Spleen (tissue), 11 donors: ENCODE measurements at regions not wholly inside any gene's neighbourhood (a gene's known extent, or its start where the extent isn't known, plus 50 kb on each side); places are given as distances from the start of the nearest gene placed in this dataset.

ENCODE experiments used
- DNase-seq: peaks from one replicate; pipeline ENCODE4 v3.0.0-alpha.2; 2020
- H3K27ac ChIP-seq, 8 donors: fragments of 200-600 bp; sonication (generic) in 7 of 8; 1 replicate in 4 of 8; 2 replicates in 4 of 8; pipeline versions ENCODE4 v1.5.0 to v1.8.0; 2016 to 2021; ENCODE audit warnings: inconsistent platforms in 4 of 8, mild to moderate bottlenecking in 4 of 8, moderate library complexity in 1 of 8
- H3K27me3 ChIP-seq, 7 donors: fragments of 200-600 bp; sonication (generic) in 6 of 7; replicated peaks in 1 of 7; 1 replicate in 4 of 7; 2 replicates in 3 of 7; pipeline versions ENCODE4 v1.5.0 to v1.8.0; 2016 to 2021; ENCODE audit warnings: inconsistent platforms in 3 of 7, mild to moderate bottlenecking in 1 of 7
- H3K36me3 ChIP-seq, 6 donors: fragments of 200-600 bp; sonication (generic) in 5 of 6; 1 replicate in 4 of 6; 2 replicates in 2 of 6; pipeline versions ENCODE4 v1.5.0 to v1.8.0; 2016 to 2021; ENCODE audit warnings: inconsistent platforms in 2 of 6
- H3K4me1 ChIP-seq, 6 donors: fragments of 200-600 bp; sonication (generic) in 5 of 6; 1 replicate in 3 of 6; 2 replicates in 3 of 6; pipeline versions ENCODE4 v1.5.0 to v1.8.0; 2016 to 2021; ENCODE audit warnings: inconsistent platforms in 3 of 6
- H3K4me3 ChIP-seq, 8 donors: fragments of 200-600 bp; sonication (generic) in 7 of 8; 1 replicate in 4 of 8; 2 replicates in 4 of 8; pipeline versions ENCODE4 v1.5.0 to v1.8.0; 2016 to 2021; ENCODE audit warnings: inconsistent platforms in 4 of 8, mild to moderate bottlenecking in 4 of 8, moderate library complexity in 2 of 8
- H3K9me3 ChIP-seq, 8 donors: fragments of 200-600 bp; sonication (generic) in 7 of 8; 1 replicate in 4 of 8; 2 replicates in 4 of 8; pipeline versions ENCODE4 v1.5.0 to v1.8.0; 2016 to 2021; ENCODE audit warnings: inconsistent platforms in 4 of 8
- POLR2A ChIP-seq, 3 donors: fragments of 450-650 bp; IDR thresholded peaks; one replicate each; pipeline ENCODE4 v1.5.1; 2017; ENCODE audit warnings: antibody characterized with exemption in 3 of 3, mild to moderate bottlenecking in 1 of 3
- POLR2AphosphoS5 ChIP-seq, 3 donors: sonication (generic); formaldehyde crosslinking; IDR thresholded peaks; one replicate each; pipeline ENCODE4 v1.5.1; 2017; ENCODE audit warnings: antibody characterized with exemption in 3 of 3
- WGBS, 5 donors: extraction: QIAGEN DNeasy Blood & Tissue Kit in 3 of 5; methylation state at CpG; one replicate each; pipeline versions ENCODE4 v1.1.5 to v1.1.7; 2013 to 2018; 5-methylcytosine and 5-hydroxymethylcytosine counted together
- intact Hi-C: fragments of 100-400 bp; cut with DNase I; formaldehyde crosslinking; loops from one replicate; pipeline ENCODE4 v1.15.0; 2023; ENCODE audit warnings: low total_unique reads
- TF ChIP-seq, protein P1 (sequence below), 11 experiments: fragments of 200-600 bp in 7 of 11; fragments of 450-650 bp in 4 of 11; sonication (generic) in 4 of 11; IDR thresholded peaks in 8 of 11; conservative IDR thresholded peaks in 3 of 11; 1 replicate in 7 of 11; 2 replicates in 4 of 11; pipeline versions ENCODE4 v1.4.0 to v1.8.0; 2016 to 2021; ENCODE audit warnings: antibody characterized with exemption in 11 of 11, inconsistent platforms in 4 of 11, mild to moderate bottlenecking in 1 of 11
- donor health status: healthy with polysubstance abuse.
- donor health status: DM: no; HTN: no; CAD: no; lungs with moderate emphysema.
- donor health status: DM: no; HTN: no; CAD: no.
- donor health status: Bipolar disorder and iron deficiency.
- donor health status: healthy.
- donor health status: DM: no; HTN: no; CAD: no.
- donor health status: DM: yes; HTN: yes; CAD: no.

DNA sequence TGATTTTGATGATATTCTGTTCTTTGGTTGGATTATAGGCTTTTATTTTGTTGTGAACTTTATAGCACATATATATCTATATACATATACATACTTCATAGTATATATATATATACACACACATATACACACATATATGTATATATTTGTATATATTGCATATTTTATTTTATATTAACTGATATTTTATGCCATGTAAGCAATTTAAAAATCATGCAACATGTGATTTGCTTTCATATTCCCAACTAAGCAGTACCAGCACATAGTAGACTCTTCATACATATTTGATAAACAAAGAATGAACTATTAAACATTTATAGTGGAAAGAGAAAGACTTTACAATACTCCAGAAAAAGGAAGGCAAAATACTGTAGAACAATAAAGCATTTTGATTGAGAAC lies 679.2 kb downstream of the TENT5A start:
- H3K36me3 ChIP-seq: no peaks in the 10 kb centered on the region
- no peaks in the 10 kb centered on the region for H3K9me3 ChIP-seq
- no peak for DNase-seq
- TF ChIP-seq POLR2A (IDR thresholded peaks at IDR 0.05) (no peak), POLR2AphosphoS5 (IDR thresholded peaks at IDR 0.05) (no peak)
- TF ChIP-seq, protein P1, sequence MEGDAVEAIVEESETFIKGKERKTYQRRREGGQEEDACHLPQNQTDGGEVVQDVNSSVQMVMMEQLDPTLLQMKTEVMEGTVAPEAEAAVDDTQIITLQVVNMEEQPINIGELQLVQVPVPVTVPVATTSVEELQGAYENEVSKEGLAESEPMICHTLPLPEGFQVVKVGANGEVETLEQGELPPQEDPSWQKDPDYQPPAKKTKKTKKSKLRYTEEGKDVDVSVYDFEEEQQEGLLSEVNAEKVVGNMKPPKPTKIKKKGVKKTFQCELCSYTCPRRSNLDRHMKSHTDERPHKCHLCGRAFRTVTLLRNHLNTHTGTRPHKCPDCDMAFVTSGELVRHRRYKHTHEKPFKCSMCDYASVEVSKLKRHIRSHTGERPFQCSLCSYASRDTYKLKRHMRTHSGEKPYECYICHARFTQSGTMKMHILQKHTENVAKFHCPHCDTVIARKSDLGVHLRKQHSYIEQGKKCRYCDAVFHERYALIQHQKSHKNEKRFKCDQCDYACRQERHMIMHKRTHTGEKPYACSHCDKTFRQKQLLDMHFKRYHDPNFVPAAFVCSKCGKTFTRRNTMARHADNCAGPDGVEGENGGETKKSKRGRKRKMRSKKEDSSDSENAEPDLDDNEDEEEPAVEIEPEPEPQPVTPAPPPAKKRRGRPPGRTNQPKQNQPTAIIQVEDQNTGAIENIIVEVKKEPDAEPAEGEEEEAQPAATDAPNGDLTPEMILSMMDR (IDR thresholded peaks at IDR 0.05 in 8 of 11, conservative IDR thresholded peaks at IDR 0.05 in 3 of 11): no peak
- H3K27ac ChIP-seq: no peak overlapping the region
- intact Hi-C loops: no loop called here
- H3K4me1 ChIP-seq: no peaks in the 10 kb centered on the region
- H3K4me3 ChIP-seq: no peak overlapping the region
- no peaks in the 10 kb centered on the region for H3K27me3 ChIP-seq

DNA sequence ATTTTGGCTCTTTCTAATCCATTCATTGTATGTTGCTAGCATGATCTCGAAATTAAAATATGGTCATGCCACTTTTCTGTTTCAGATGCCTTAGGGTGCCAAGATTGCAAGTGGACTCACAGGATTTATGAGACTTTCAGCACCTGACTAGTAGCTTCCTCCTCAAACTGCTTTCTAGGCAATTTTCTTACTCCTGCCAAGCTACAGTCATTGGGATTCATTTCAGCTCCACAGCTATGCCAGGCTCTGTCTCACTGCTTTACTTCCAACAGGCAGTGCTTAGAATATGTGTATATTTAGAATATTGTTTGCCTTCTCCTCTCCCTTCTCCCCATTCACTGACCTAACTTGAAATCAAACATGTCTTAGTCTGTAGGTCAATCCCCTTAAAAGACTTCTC lies 681.4 kb downstream of the TENT5A start:
- Histone ChIP-seq H3K36me3 (no peaks in the 10 kb centered on the region), H3K4me1 (no peaks in the 10 kb centered on the region), H3K9me3 (no peaks in the 10 kb centered on the region), H3K27ac (no peak overlapping the region), H3K4me3 (no peak overlapping the region), H3K27me3 (no peaks in the 10 kb centered on the region)
- no peak for DNase-seq
- WGBS, 5 donors: 57 to 75% (median 72%) methylated on average over 1 of the region's 1 CpG
- TF ChIP-seq, protein P1 (IDR thresholded peaks at IDR 0.05 in 8 of 11, conservative IDR thresholded peaks at IDR 0.05 in 3 of 11): no peak
- intact Hi-C loops: no loop called here

DNA sequence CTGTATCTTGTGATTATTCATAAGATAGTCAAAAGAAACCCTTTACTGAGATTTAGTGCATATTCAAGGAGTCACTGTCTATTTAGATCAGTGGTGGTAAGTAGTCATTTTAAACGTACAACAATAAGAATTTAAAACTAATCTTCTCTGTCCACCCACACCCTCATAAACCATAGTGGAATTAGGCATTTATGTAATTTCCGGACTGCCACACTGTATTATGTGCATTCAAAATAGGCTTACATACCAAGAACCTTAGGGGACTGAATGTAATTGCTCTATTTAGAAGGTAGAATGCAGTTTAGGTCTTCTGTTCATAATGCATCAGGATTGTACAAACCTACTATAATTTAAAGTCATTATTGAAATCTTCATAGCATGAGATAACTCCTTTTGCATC lies 685.4 kb downstream of the TENT5A start:
- TF ChIP-seq POLR2AphosphoS5 (IDR thresholded peaks at IDR 0.05) (no peak), POLR2A (IDR thresholded peaks at IDR 0.05) (no peak)
- TF ChIP-seq, protein P1 (IDR thresholded peaks at IDR 0.05 in 8 of 11, conservative IDR thresholded peaks at IDR 0.05 in 3 of 11): no peak
- Histone ChIP-seq H3K27ac (no peak overlapping the region), H3K4me1 (no peaks in the 10 kb centered on the region), H3K9me3 (no peaks in the 10 kb centered on the region), H3K27me3 (no peaks in the 10 kb centered on the region), H3K36me3 (no peaks in the 10 kb centered on the region), H3K4me3 (no peak overlapping the region)
- intact Hi-C loops: no loop called here
- DNase-seq: no peak
- whole genome bisulfite sequencing, 5 donors: 65 to 85% (median 76%) methylated on average over 2 of the region's 2 CpGs

DNA sequence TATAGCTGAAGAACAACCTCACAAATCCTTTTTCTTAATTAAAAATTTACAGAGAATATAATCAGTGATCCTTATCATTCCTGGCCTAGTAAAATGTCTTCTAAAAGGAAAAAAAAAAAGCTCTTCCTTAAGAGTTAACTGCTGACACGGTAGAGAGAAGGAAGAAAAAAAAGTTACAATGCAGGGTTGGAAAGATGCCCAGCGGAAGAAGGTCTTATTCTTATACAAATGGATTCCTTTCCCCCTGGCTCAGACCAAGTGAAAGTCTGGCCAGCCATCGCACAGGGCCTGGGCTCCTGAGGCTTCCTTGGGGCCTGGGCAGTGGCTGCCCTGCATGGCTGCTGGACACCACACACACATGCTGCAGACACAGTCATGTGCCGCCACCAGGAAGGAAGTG lies 688.6 kb downstream of the TENT5A start:
- H3K27ac ChIP-seq: no peak overlapping the region
- H3K9me3 ChIP-seq: peaks cover 0 to 4% (median 0%) of the 10 kb centered on the region in 8 donors
- no peaks in the 10 kb centered on the region for H3K4me1 ChIP-seq
- intact Hi-C loops: no loop called here
- DNase-seq: no peak
- WGBS, 5 donors: 68 to 77% (median 72%) methylated on average over 4 of the region's 4 CpGs
- H3K27me3 ChIP-seq: no peaks in the 10 kb centered on the region
- H3K4me3 ChIP-seq: no peak overlapping the region
- TF ChIP-seq POLR2AphosphoS5 (IDR thresholded peaks at IDR 0.05) (no peak), POLR2A (IDR thresholded peaks at IDR 0.05) (no peak)
- TF ChIP-seq, protein P1 (IDR thresholded peaks at IDR 0.05 in 8 of 11, conservative IDR thresholded peaks at IDR 0.05 in 3 of 11): no peak
- no peaks in the 10 kb centered on the region for H3K36me3 ChIP-seq
